HCT116 (cell line): ENCODE measurements at regions not wholly inside any gene's neighbourhood (a gene's known extent, or its start where the extent isn't known, plus 50 kb on each side); places are given as distances from the start of the nearest gene placed in this dataset.

ENCODE experiments used
- CTCF ChIP-seq, 3 experiments: fragments of 200-600 bp in 1 of 3; sonication (generic) in 1 of 3; IDR thresholded peaks in 2 of 3; conservative IDR thresholded peaks in 1 of 3; 2 replicates each; pipeline ENCODE4 v1.5.1; 2012 to 2017; ENCODE audit warnings: low read depth in 2 of 3, low read length in 2 of 3, antibody characterized with exemption in 1 of 3, borderline replicate concordance in 1 of 3, control low read depth in 1 of 3, mild to moderate bottlenecking in 1 of 3, mixed read lengths in 1 of 3, mixed run types in 1 of 3, moderate library complexity in 1 of 3; ENCODE audit not compliant: insufficient read depth in 1 of 3
- EZH2 ChIP-seq: fragments of 200-600 bp; sonication (generic); IDR thresholded peaks from 2 replicates; pipeline ENCODE4 v1.6.1; 2017; ENCODE audit warnings: antibody characterized with exemption, mixed run types
- EZH2phosphoT487 ChIP-seq: fragments of 200-600 bp; IDR thresholded peaks from 2 replicates; pipeline ENCODE4 v1.6.1; 2018; ENCODE audit warnings: antibody characterized with exemption, borderline replicate concordance
- JUND ChIP-seq: IDR thresholded peaks from 2 replicates; pipeline ENCODE4 v1.6.1; 2012
- POLR2A ChIP-seq: IDR thresholded peaks from 2 replicates; pipeline ENCODE4 v1.7.0; 2011; ENCODE audit warnings: borderline replicate concordance; ENCODE audit not compliant: insufficient read depth, insufficient read length; ENCODE audit errors: extremely low read depth
- POLR2AphosphoS5 ChIP-seq: IDR thresholded peaks from 2 replicates; pipeline ENCODE4 v1.6.1; 2011; ENCODE audit warnings: mild to moderate bottlenecking, low read depth, low read length, moderate library complexity
- REST ChIP-seq: IDR thresholded peaks from 2 replicates; pipeline ENCODE4 v1.6.1; 2012; ENCODE audit warnings: low read depth
- TCF7L2 ChIP-seq: IDR thresholded peaks from 2 replicates; pipeline ENCODE4 v1.7.0; 2011; ENCODE audit warnings: borderline replicate concordance, inconsistent platforms; ENCODE audit not compliant: insufficient read depth, insufficient read length; ENCODE audit errors: extremely low read depth
- YY1 ChIP-seq: IDR thresholded peaks from 2 replicates; pipeline ENCODE4 v1.6.1; 2011; ENCODE audit warnings: low read length, low read depth, moderate library complexity, mild to moderate bottlenecking; ENCODE audit not compliant: insufficient replicate concordance; ENCODE audit errors: extremely low read depth
- ZNF274 ChIP-seq: fragments of 200-500 bp; sonication (Bioruptor generic); IDR thresholded peaks from 2 replicates; pipeline ENCODE4 v1.6.1; 2014; ENCODE audit warnings: mild to moderate bottlenecking, low read depth, low read length, inconsistent platforms

GRCh38 chr10:3323865-3324498 is 151.4 kb upstream of the PITRM1 start:
- TF ChIP-seq CTCF (IDR thresholded peaks at IDR 0.05 in 2 of 3, conservative IDR thresholded peaks at IDR 0.05 in 1 of 3; ENCODE audit: borderline replicate concordance in 1 of 3, insufficient read depth in 1 of 3, low read depth in 2 of 3, low read length in 2 of 3) (no peak), JUND (no peak), POLR2AphosphoS5 (no peak), POLR2A (no peak), REST (no peak), ZNF274 (no peak), EZH2 (no peak), YY1 (no peak), TCF7L2 (no peak), EZH2phosphoT487 (no peak)
